22Rv1 (cell line): ENCODE measurements at regions not wholly inside any gene's neighbourhood (a gene's known extent, or its start where the extent isn't known, plus 50 kb on each side); places are given as distances from the start of the nearest gene placed in this dataset.
"Not testable (repeated sequence)": the region's sequence is repeated elsewhere in the genome, so short reads cannot be mapped to it uniquely, and the experiment has no call there.

ENCODE experiments used
- H3K27ac ChIP-seq: fragments of 450-650 bp; 2 replicates; pipeline ENCODE4 v1.5.1; 2017
- CTCF ChIP-seq: fragments of 450-650 bp; IDR thresholded peaks from 2 replicates; pipeline ENCODE4 v1.5.1; 2017; ENCODE audit warnings: mild to moderate bottlenecking
- ZFX ChIP-seq: fragments of 450-650 bp; IDR thresholded peaks from 2 replicates; pipeline ENCODE4 v1.6.1; 2017; ENCODE audit warnings: antibody characterized with exemption, borderline replicate concordance

- no peak for TF ChIP-seq CTCF
- no peak for TF ChIP-seq ZFX
- H3K27ac ChIP-seq = peak overlapping the region; percentile 22
These were observed 1528.6 kb upstream of the TPTE start for GRCh38 chr21:8992731-8993174.

- H3K27ac ChIP-seq = peak overlapping the region; percentile 22
- TF ChIP-seq ZFX (no peak), CTCF (no peak)
These were observed 1528.0 kb upstream of the TPTE start for GRCh38 chr21:8993284-8993942.

GRCh38 chr21:8993943-8994639 is 1527.3 kb upstream of the TPTE start:
- H3K27ac ChIP-seq = peak overlapping the region; percentile 22
- TF ChIP-seq ZFX = no peak
- no peak for TF ChIP-seq CTCF

- H3K27ac ChIP-seq = peak overlapping the region; percentile 22
- no peak for TF ChIP-seq CTCF
- no peak for TF ChIP-seq ZFX
These were observed 1526.5 kb upstream of the TPTE start for GRCh38 chr21:8994640-8995511.

GRCh38 chr21:8996487-8996968 is 1524.9 kb upstream of the TPTE start:
- peak overlapping the region; percentile 22 for H3K27ac ChIP-seq

GRCh38 chr21:8997011-8997440 is 1524.4 kb upstream of the TPTE start:
- peak overlapping the region; percentile 22 for H3K27ac ChIP-seq
- TF ChIP-seq CTCF (no peak), ZFX (no peak)

GRCh38 chr21:8997443-8998390 is 1523.7 kb upstream of the TPTE start:
- peak overlapping the region; percentile 22 for H3K27ac ChIP-seq

GRCh38 chr21:8998480-8998879 is 1522.9 kb upstream of the TPTE start:
- not testable (repeated sequence) for H3K27ac ChIP-seq
